WTC11 (cell line): ENCODE measurements at regions not wholly inside any gene's neighbourhood (a gene's known extent, or its start where the extent isn't known, plus 50 kb on each side); places are given as distances from the start of the nearest gene placed in this dataset.

ENCODE experiments used
- ATAC-seq: fragments of 200-7000 bp; cut with Tn5 transposase; 2 replicates; pipeline ENCODE4 v1.10.0; 2021; ENCODE audit warnings: mild to moderate bottlenecking, moderate library complexity
- CTCF ChIA-PET: fragments of 300-600 bp; sonication (Branson Sonifier 250); formaldehyde crosslinking; loops from one replicate; lab custom pipeline; 2021; ENCODE audit warnings: antibody characterized with exemption; lab: Charles Lee
- POLR2A ChIA-PET: fragments of 350-600 bp; sonication (Branson Sonifier 250); formaldehyde crosslinking; loops from one replicate; lab custom pipeline; 2021; ENCODE audit warnings: antibody characterized with exemption; lab: Charles Lee
- DNase-seq: peaks from one replicate; pipeline ENCODE4 v3.0.0; 2021; ENCODE audit warnings: low spot score
- H3K27ac Mint-ChIP-seq: 2 replicates; pipeline ENCODE4 v1.8.0; 2021; ENCODE audit warnings: mixed read lengths
- H3K27me3 Mint-ChIP-seq: 2 replicates; pipeline ENCODE4 v1.8.0; 2021; ENCODE audit warnings: low read depth, mild to moderate bottlenecking, moderate library complexity, mixed read lengths
- H3K36me3 Mint-ChIP-seq: 2 replicates; pipeline ENCODE4 v1.8.0; 2021; ENCODE audit warnings: mixed read lengths
- H3K4me1 Mint-ChIP-seq: 2 replicates; pipeline ENCODE4 v1.8.0; 2022; ENCODE audit warnings: mixed read lengths
- H3K4me3 Mint-ChIP-seq: 2 replicates; pipeline ENCODE4 v1.8.0; 2021; ENCODE audit warnings: mild to moderate bottlenecking, moderate library complexity, mixed read lengths
- H3K9me3 Mint-ChIP-seq: 2 replicates; pipeline ENCODE4 v1.8.0; 2021; ENCODE audit warnings: mixed read lengths
- FOXJ3 ChIP-seq: sonication (generic); formaldehyde crosslinking; IDR thresholded peaks from 2 replicates; pipeline ENCODE4 v1.9.0; 2021; ENCODE audit warnings: missing genetic modification reagents, mild to moderate bottlenecking, borderline replicate concordance
- HMGA2 ChIP-seq: fragments of 250-450 bp; sonication (Bioruptor Pico); IDR thresholded peaks from 2 replicates; pipeline ENCODE4 v1.4.0; 2021; ENCODE audit warnings: mild to moderate bottlenecking, moderate library complexity
- IRF2 ChIP-seq: sonication (generic); formaldehyde crosslinking; IDR thresholded peaks from 2 replicates; pipeline ENCODE4 v1.8.0; 2022; ENCODE audit warnings: low read depth, missing genetic modification reagents, borderline replicate concordance
- JAZF1 ChIP-seq: fragments of 250-450 bp; sonication (Bioruptor Pico); IDR thresholded peaks from 2 replicates; pipeline ENCODE4 v1.9.0; 2021; ENCODE audit warnings: moderate library complexity, mild to moderate bottlenecking, inconsistent platforms
- KAT7 ChIP-seq: sonication (generic); formaldehyde crosslinking; IDR thresholded peaks from 2 replicates; pipeline ENCODE4 v1.8.1; 2023; ENCODE audit warnings: missing genetic modification reagents, mild to moderate bottlenecking, borderline replicate concordance
- NFATC4 ChIP-seq: fragments of 250-450 bp; sonication (Bioruptor Pico); IDR thresholded peaks from 2 replicates; pipeline ENCODE4 v1.9.0; 2021; ENCODE audit warnings: mild to moderate bottlenecking
- NR3C1 ChIP-seq: sonication (generic); formaldehyde crosslinking; conservative IDR thresholded peaks from 2 replicates; pipeline ENCODE4 v1.8.1; 2023; ENCODE audit warnings: low read depth, mild to moderate bottlenecking, missing genetic modification reagents
- PRDM15 ChIP-seq: sonication (generic); formaldehyde crosslinking; IDR thresholded peaks from 2 replicates; pipeline ENCODE4 v1.8.0; 2022; ENCODE audit warnings: missing genetic modification reagents
- RELA ChIP-seq: sonication (generic); formaldehyde crosslinking; IDR thresholded peaks from 2 replicates; pipeline ENCODE4 v1.8.1; 2022; ENCODE audit warnings: missing genetic modification reagents, mild to moderate bottlenecking, borderline replicate concordance
- SP1 ChIP-seq: sonication (generic); formaldehyde crosslinking; conservative IDR thresholded peaks from 2 replicates; pipeline ENCODE4 v1.8.1; 2022; ENCODE audit warnings: missing genetic modification reagents
- TCF7 ChIP-seq: sonication (generic); formaldehyde crosslinking; IDR thresholded peaks from 2 replicates; pipeline ENCODE4 v1.8.0; 2022; ENCODE audit warnings: mild to moderate bottlenecking, low read depth, missing genetic modification reagents, moderate library complexity
- ZBTB43 ChIP-seq: sonication (generic); formaldehyde crosslinking; IDR thresholded peaks from 2 replicates; pipeline ENCODE4 v1.8.1; 2023; ENCODE audit warnings: mild to moderate bottlenecking, missing genetic modification reagents
- ZNF219 ChIP-seq: sonication (generic); formaldehyde crosslinking; IDR thresholded peaks from 2 replicates; pipeline ENCODE4 v1.8.0; 2023; ENCODE audit warnings: missing genetic modification reagents, mild to moderate bottlenecking, borderline replicate concordance
- ZNF532 ChIP-seq: fragments of 250-450 bp; sonication (Bioruptor Pico); IDR thresholded peaks from 2 replicates; pipeline ENCODE4 v1.9.0; 2021; ENCODE audit warnings: mild to moderate bottlenecking, borderline replicate concordance
- TF ChIP-seq, protein P1 (sequence below): sonication (generic); formaldehyde crosslinking; IDR thresholded peaks from 2 replicates; pipeline ENCODE4 v1.8.0; 2022; ENCODE audit warnings: mild to moderate bottlenecking, missing genetic modification reagents
- TF ChIP-seq, protein P2 (sequence below): sonication (generic); formaldehyde crosslinking; IDR thresholded peaks from 2 replicates; pipeline ENCODE4 v1.8.1; 2022; ENCODE audit warnings: mild to moderate bottlenecking, missing genetic modification reagents, moderate library complexity, borderline replicate concordance
- TF ChIP-seq, protein P3 (sequence below): sonication (generic); formaldehyde crosslinking; IDR thresholded peaks from 2 replicates; pipeline ENCODE4 v1.8.0; 2023; ENCODE audit warnings: mild to moderate bottlenecking, missing genetic modification reagents
- TF ChIP-seq, protein P4 (sequence below): fragments of 250-450 bp; sonication (Bioruptor Pico); IDR thresholded peaks from 2 replicates; pipeline ENCODE4 v1.8.0; 2021; ENCODE audit warnings: mild to moderate bottlenecking

DNA sequence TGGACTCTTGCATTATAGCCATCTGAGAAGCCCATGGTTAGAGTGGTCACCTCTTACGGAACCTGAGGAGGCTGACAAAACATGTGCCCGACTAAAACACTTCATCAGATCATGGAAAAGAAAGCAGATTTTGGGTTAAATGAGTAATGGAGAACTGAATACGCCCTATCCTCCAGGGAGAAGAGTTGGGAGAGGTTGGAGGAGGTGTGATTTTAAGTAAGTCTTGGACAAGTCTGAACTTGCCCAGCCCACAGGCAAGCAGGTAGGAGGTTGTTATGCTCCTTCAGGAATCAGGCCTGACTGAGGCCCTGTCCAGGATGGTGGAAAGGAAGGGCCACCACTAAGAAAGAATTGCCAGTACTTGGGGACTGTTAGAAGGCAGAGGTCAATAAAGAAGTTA is 255.8 kb downstream of the TGFB2 start:
- peak overlapping the region; percentile 64 for H3K27ac Mint-ChIP-seq
- TF ChIP-seq SP1 (CRISPR knock-in tag) (no peak), ZBTB43 (CRISPR knock-in tag) (no peak), TCF7 (CRISPR knock-in tag) (no peak), PRDM15 (CRISPR knock-in tag) (no peak), JAZF1 (no peak), HMGA2 (no peak)
- TF ChIP-seq, protein P1, sequence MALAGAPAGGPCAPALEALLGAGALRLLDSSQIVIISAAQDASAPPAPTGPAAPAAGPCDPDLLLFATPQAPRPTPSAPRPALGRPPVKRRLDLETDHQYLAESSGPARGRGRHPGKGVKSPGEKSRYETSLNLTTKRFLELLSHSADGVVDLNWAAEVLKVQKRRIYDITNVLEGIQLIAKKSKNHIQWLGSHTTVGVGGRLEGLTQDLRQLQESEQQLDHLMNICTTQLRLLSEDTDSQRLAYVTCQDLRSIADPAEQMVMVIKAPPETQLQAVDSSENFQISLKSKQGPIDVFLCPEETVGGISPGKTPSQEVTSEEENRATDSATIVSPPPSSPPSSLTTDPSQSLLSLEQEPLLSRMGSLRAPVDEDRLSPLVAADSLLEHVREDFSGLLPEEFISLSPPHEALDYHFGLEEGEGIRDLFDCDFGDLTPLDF (CRISPR knock-in tag), result no peak
- TF ChIP-seq, protein P2, sequence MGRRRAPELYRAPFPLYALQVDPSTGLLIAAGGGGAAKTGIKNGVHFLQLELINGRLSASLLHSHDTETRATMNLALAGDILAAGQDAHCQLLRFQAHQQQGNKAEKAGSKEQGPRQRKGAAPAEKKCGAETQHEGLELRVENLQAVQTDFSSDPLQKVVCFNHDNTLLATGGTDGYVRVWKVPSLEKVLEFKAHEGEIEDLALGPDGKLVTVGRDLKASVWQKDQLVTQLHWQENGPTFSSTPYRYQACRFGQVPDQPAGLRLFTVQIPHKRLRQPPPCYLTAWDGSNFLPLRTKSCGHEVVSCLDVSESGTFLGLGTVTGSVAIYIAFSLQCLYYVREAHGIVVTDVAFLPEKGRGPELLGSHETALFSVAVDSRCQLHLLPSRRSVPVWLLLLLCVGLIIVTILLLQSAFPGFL (CRISPR knock-in tag), result no peak
- TF ChIP-seq, all 79 proteins: peak for 0
- Mint-ChIP-seq H3K4me1 (peaks cover 6% of the 10 kb centered on the region), H3K36me3 (peaks cover 11% of the 10 kb centered on the region), H3K27me3 (peaks cover 4% of the 10 kb centered on the region; the same call in 1 of the 2 replicates), H3K9me3 (peaks cover 21% of the 10 kb centered on the region), H3K4me3 (no peak overlapping the region)
- POLR2A ChIA-PET, result no interaction called here
- ATAC-seq (peak; percentile 53), DNase-seq (no peak)
- CTCF ChIA-PET, result no interaction called here

DNA sequence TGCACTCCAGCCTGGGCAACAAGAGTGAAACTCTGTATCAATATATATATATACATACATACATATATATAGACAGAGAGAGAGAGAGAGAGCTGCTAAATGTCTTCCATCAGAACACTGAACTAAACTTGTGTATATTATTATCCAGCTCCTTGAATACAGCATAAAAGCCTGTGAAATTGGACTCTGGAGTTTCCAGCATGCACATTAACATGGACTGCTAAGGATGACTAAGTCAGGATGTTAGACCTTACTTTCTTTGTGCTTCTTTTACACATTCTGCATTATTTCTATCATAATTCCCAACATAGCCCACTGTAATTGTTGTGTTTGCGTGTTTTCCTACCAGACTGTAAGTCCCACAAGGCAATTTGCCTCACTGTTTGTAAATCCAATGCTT is 259.1 kb downstream of the TGFB2 start:
- H3K36me3 Mint-ChIP-seq, result peaks cover 19% of the 10 kb centered on the region
- H3K27me3 Mint-ChIP-seq, result peaks cover 2% of the 10 kb centered on the region; the same call in 1 of the 2 replicates
- H3K4me1 Mint-ChIP-seq, result peaks cover 6% of the 10 kb centered on the region
- ChIA-PET CTCF (no interaction called here), POLR2A (no interaction called here)
- ATAC-seq (no peak), DNase-seq (no peak)
- H3K4me3 Mint-ChIP-seq, result no peak overlapping the region
- H3K9me3 Mint-ChIP-seq, result peaks cover 36% of the 10 kb centered on the region
- no peak overlapping the region for H3K27ac Mint-ChIP-seq
- TF ChIP-seq FOXJ3 (no peak), ZNF219 (CRISPR knock-in tag) (no peak), ZNF532 (CRISPR knock-in tag) (no peak), RELA (no peak), IRF2 (no peak), NFATC4 (CRISPR knock-in tag) (no peak), NR3C1 (CRISPR knock-in tag) (no peak), KAT7 (CRISPR knock-in tag) (no peak)
- TF ChIP-seq, protein P3, sequence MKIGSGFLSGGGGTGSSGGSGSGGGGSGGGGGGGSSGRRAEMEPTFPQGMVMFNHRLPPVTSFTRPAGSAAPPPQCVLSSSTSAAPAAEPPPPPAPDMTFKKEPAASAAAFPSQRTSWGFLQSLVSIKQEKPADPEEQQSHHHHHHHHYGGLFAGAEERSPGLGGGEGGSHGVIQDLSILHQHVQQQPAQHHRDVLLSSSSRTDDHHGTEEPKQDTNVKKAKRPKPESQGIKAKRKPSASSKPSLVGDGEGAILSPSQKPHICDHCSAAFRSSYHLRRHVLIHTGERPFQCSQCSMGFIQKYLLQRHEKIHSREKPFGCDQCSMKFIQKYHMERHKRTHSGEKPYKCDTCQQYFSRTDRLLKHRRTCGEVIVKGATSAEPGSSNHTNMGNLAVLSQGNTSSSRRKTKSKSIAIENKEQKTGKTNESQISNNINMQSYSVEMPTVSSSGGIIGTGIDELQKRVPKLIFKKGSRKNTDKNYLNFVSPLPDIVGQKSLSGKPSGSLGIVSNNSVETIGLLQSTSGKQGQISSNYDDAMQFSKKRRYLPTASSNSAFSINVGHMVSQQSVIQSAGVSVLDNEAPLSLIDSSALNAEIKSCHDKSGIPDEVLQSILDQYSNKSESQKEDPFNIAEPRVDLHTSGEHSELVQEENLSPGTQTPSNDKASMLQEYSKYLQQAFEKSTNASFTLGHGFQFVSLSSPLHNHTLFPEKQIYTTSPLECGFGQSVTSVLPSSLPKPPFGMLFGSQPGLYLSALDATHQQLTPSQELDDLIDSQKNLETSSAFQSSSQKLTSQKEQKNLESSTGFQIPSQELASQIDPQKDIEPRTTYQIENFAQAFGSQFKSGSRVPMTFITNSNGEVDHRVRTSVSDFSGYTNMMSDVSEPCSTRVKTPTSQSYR (CRISPR knock-in tag), result no peak
- TF ChIP-seq, protein P4, sequence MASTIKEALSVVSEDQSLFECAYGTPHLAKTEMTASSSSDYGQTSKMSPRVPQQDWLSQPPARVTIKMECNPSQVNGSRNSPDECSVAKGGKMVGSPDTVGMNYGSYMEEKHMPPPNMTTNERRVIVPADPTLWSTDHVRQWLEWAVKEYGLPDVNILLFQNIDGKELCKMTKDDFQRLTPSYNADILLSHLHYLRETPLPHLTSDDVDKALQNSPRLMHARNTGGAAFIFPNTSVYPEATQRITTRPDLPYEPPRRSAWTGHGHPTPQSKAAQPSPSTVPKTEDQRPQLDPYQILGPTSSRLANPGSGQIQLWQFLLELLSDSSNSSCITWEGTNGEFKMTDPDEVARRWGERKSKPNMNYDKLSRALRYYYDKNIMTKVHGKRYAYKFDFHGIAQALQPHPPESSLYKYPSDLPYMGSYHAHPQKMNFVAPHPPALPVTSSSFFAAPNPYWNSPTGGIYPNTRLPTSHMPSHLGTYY (CRISPR knock-in tag), result no peak
